ENCODE measurements at regions not wholly inside any gene's neighbourhood (a gene's known extent, or its start where the extent isn't known, plus 50 kb on each side); places are given as distances from the start of the nearest gene placed in this dataset.

DNA sequence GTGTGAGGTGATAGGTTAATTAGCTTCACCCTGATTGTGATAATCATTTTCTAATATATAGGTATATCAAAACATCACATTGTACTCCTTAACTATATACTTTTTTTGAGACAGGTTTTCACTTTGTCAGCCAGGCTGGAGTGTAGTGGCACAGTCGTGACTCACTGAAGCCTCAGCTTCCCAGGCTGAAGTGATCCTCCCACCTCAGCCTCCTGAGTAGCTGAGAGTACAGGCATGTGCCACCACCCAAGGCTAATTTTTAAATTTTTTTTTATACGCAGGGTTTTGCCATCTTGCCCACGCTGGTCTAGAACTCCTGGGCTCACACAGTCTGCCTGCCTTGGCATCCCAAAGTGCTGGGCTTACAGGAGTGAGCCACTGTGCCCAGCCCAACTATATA is 455.3 kb upstream of the MAF start:
- Histone ChIP-seq H3K23ac (ENCODE audit: low read length in 2 of 2) (no peak overlapping the region), H3K14ac (ENCODE audit: low read length in 2 of 2) (no peak overlapping the region), H3K79me1 (replicated peaks; ENCODE audit: low read length, poor library complexity, severe bottlenecking) (no peaks in the 10 kb centered on the region), H3K4me1 (ENCODE audit: control insufficient read depth, insufficient read depth, low read depth, low read length) (peaks cover 2% of the 10 kb centered on the region), H3K9me3 (ENCODE audit: control insufficient read depth, low read length) (no peaks in the 10 kb centered on the region), H3K36me3 (ENCODE audit: control insufficient read depth in 1 of 2, insufficient read depth in 2 of 2, low read depth in 1 of 2, low read length in 2 of 2) (no peaks in the 10 kb centered on the region), H2AFZ (ENCODE audit: low read depth, low read length) (no peak overlapping the region), H2AK5ac (ENCODE audit: low read length, severe bottlenecking) (no peak overlapping the region), H3K9ac (ENCODE audit: low read length) (no peak overlapping the region), H2BK120ac (ENCODE audit: low read depth, low read length) (no peak overlapping the region), H2BK15ac (ENCODE audit: low read depth, poor library complexity, severe bottlenecking) (no peak overlapping the region), H4K8ac (ENCODE audit: low read length) (no peak overlapping the region), H3K4me2 (ENCODE audit: low read length, poor library complexity, severe bottlenecking) (no peak overlapping the region), H3K4me3 (ENCODE audit: insufficient read depth in 1 of 2, low read depth in 1 of 2, low read length in 2 of 2) (no peak overlapping the region), H3K18ac (ENCODE audit: low read depth in 1 of 2, low read length in 2 of 2) (no peak overlapping the region), H2BK12ac (ENCODE audit: low read length in 2 of 2) (no peak overlapping the region), H4K91ac (ENCODE audit: low read length) (no peak overlapping the region), H3K27ac (ENCODE audit: low read length, poor library complexity, severe bottlenecking) (no peak overlapping the region), H3K4ac (ENCODE audit: low read depth in 1 of 2, low read length in 2 of 2) (no peak overlapping the region), H3K27me3 (ENCODE audit: control insufficient read depth in 1 of 2, insufficient read depth in 1 of 2, low read length in 2 of 2) (no peaks in the 10 kb centered on the region), H2BK5ac (ENCODE audit: low read depth, low read length, poor library complexity, severe bottlenecking) (no peak overlapping the region)
- 73% methylated on average over 3 of the region's 3 CpGs for WGBS
- no peak for DNase-seq

DNA sequence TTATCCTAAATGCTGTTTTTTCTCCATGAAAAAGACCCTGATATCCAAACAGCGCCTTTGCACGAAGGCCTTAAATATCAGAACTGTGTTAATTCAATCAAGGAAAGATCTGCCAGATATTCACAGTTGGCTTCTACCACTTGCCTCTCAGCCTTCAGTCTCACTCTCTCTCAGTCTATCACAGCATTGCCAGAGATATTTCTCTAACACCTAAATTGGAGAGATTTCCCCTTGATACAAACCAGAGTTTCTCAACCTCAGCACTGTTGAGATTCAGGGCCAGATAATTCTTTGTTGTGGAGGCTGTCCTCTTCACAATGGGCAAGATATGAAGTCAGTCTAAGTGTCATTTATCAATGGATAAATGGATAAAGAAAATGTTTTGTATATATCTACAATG is 454.1 kb upstream of the MAF start:
- Histone ChIP-seq H2BK12ac (ENCODE audit: low read length in 2 of 2) (no peak overlapping the region), H4K8ac (ENCODE audit: low read length) (no peak overlapping the region), H3K4me2 (ENCODE audit: low read length, poor library complexity, severe bottlenecking) (no peak overlapping the region), H3K18ac (ENCODE audit: low read depth in 1 of 2, low read length in 2 of 2) (no peak overlapping the region), H2BK15ac (ENCODE audit: low read depth, poor library complexity, severe bottlenecking) (no peak overlapping the region), H4K91ac (ENCODE audit: low read length) (no peak overlapping the region), H2AFZ (ENCODE audit: low read depth, low read length) (no peak overlapping the region), H3K4me1 (ENCODE audit: control insufficient read depth, insufficient read depth, low read depth, low read length) (peaks cover 2% of the 10 kb centered on the region), H2BK5ac (ENCODE audit: low read depth, low read length, poor library complexity, severe bottlenecking) (no peak overlapping the region), H3K23ac (ENCODE audit: low read length in 2 of 2) (no peak overlapping the region), H3K4ac (ENCODE audit: low read depth in 1 of 2, low read length in 2 of 2) (no peak overlapping the region), H3K79me1 (replicated peaks; ENCODE audit: low read length, poor library complexity, severe bottlenecking) (no peaks in the 10 kb centered on the region), H3K9me3 (ENCODE audit: control insufficient read depth, low read length) (no peaks in the 10 kb centered on the region), H3K27ac (ENCODE audit: low read length, poor library complexity, severe bottlenecking) (no peak overlapping the region), H3K4me3 (ENCODE audit: insufficient read depth in 1 of 2, low read depth in 1 of 2, low read length in 2 of 2) (no peak overlapping the region), H3K9ac (ENCODE audit: low read length) (no peak overlapping the region), H3K36me3 (ENCODE audit: control insufficient read depth in 1 of 2, insufficient read depth in 2 of 2, low read depth in 1 of 2, low read length in 2 of 2) (no peaks in the 10 kb centered on the region), H2AK5ac (ENCODE audit: low read length, severe bottlenecking) (no peak overlapping the region), H3K14ac (ENCODE audit: low read length in 2 of 2) (no peak overlapping the region), H2BK120ac (ENCODE audit: low read depth, low read length) (no peak overlapping the region), H3K27me3 (ENCODE audit: control insufficient read depth in 1 of 2, insufficient read depth in 1 of 2, low read length in 2 of 2) (no peaks in the 10 kb centered on the region)
- no peak for DNase-seq
- 73% methylated on average over 2 of the region's 2 CpGs for WGBS

DNA sequence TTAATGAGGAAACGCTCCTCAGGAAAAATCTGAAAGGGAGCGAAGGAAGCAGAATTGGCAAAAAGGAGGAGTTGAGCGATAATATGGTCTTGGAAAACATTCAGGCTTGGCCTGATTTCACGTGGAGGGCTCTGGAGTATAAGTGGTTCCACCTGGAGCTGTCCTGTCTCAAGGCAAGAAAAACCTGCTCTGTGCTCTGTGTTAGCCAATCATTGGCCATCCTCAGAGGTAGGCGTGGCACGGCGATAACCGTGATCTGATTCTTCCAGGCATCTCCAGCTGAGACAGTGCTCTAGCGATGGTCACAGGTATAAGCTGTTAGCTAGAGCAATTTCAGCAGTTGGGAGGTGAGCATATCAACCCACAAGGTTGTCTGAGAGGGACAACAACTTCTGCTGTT is 450.5 kb upstream of the MAF start:
- H3K36me3 ChIP-seq (ENCODE audit: control insufficient read depth in 1 of 2, insufficient read depth in 2 of 2, low read depth in 1 of 2, low read length in 2 of 2): no peaks in the 10 kb centered on the region
- H3K4me1 ChIP-seq (ENCODE audit: control insufficient read depth, insufficient read depth, low read depth, low read length): no peaks in the 10 kb centered on the region
- no peak overlapping the region for H3K14ac ChIP-seq (ENCODE audit: low read length in 2 of 2)
- peaks cover 0 to 14% of the 10 kb centered on the region in 2 experiments for H3K27me3 ChIP-seq (ENCODE audit: control insufficient read depth in 1 of 2, insufficient read depth in 1 of 2, low read length in 2 of 2)
- H3K9ac ChIP-seq (ENCODE audit: low read length): no peak overlapping the region
- DNase-seq: no peak
- no peak overlapping the region for H2BK5ac ChIP-seq (ENCODE audit: low read depth, low read length, poor library complexity, severe bottlenecking)
- H2BK12ac ChIP-seq (ENCODE audit: low read length in 2 of 2): no peak overlapping the region
- H3K4me3 ChIP-seq (ENCODE audit: insufficient read depth in 1 of 2, low read depth in 1 of 2, low read length in 2 of 2): no peak overlapping the region
- no peak overlapping the region for H3K4me2 ChIP-seq (ENCODE audit: low read length, poor library complexity, severe bottlenecking)
- no peak overlapping the region for H4K91ac ChIP-seq (ENCODE audit: low read length)
- H3K9me3 ChIP-seq (ENCODE audit: control insufficient read depth, low read length): no peaks in the 10 kb centered on the region
- H3K23ac ChIP-seq (ENCODE audit: low read length in 2 of 2): no peak overlapping the region
- no peak overlapping the region for H3K18ac ChIP-seq (ENCODE audit: low read depth in 1 of 2, low read length in 2 of 2)
- H3K27ac ChIP-seq (ENCODE audit: low read length, poor library complexity, severe bottlenecking): no peak overlapping the region
- H3K79me1 ChIP-seq (replicated peaks; ENCODE audit: low read length, poor library complexity, severe bottlenecking): no peaks in the 10 kb centered on the region
- 85% methylated on average over 9 of the region's 9 CpGs for WGBS
- H2AK5ac ChIP-seq (ENCODE audit: low read length, severe bottlenecking): no peak overlapping the region
- no peak overlapping the region for H2BK120ac ChIP-seq (ENCODE audit: low read depth, low read length)
- H2BK15ac ChIP-seq (ENCODE audit: low read depth, poor library complexity, severe bottlenecking): no peak overlapping the region
- no peak overlapping the region for H3K4ac ChIP-seq (ENCODE audit: low read depth in 1 of 2, low read length in 2 of 2)
- H4K8ac ChIP-seq (ENCODE audit: low read length): no peak overlapping the region
- H2AFZ ChIP-seq (ENCODE audit: low read depth, low read length): no peak overlapping the region

DNA sequence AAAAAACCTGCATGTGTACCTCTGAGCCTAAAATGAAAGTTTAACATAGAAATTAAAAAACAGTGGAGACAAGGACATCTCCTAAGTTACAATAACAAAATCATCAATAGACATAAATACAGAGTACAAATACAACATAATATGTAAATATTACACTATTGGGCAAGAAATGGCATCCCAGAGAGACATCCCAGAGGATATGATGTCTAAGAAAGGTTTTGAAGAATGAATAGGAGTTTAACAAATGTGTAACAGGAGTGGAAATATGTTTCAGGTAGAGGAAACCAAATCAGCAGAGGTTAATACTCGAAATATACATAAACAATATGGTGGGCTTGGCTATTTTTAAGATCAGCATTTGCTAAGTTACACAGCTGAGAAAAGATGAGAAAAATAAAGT is 447.7 kb upstream of the MAF start:
- H3K4me2 ChIP-seq (ENCODE audit: low read length, poor library complexity, severe bottlenecking): no peak overlapping the region
- no peaks in the 10 kb centered on the region for H3K36me3 ChIP-seq (ENCODE audit: control insufficient read depth in 1 of 2, insufficient read depth in 2 of 2, low read depth in 1 of 2, low read length in 2 of 2)
- no peaks in the 10 kb centered on the region for H3K9me3 ChIP-seq (ENCODE audit: control insufficient read depth, low read length)
- WGBS: 86% methylated on average over 1 of the region's 1 CpG
- H3K27me3 ChIP-seq (ENCODE audit: control insufficient read depth in 1 of 2, insufficient read depth in 1 of 2, low read length in 2 of 2): peaks cover 0 to 34% of the 10 kb centered on the region in 2 experiments
- H4K8ac ChIP-seq (ENCODE audit: low read length): no peak overlapping the region
- no peak overlapping the region for H3K23ac ChIP-seq (ENCODE audit: low read length in 2 of 2)
- H3K14ac ChIP-seq (ENCODE audit: low read length in 2 of 2): no peak overlapping the region
- H3K18ac ChIP-seq (ENCODE audit: low read depth in 1 of 2, low read length in 2 of 2): no peak overlapping the region
- H4K91ac ChIP-seq (ENCODE audit: low read length): no peak overlapping the region
- H2BK5ac ChIP-seq (ENCODE audit: low read depth, low read length, poor library complexity, severe bottlenecking): no peak overlapping the region
- no peaks in the 10 kb centered on the region for H3K4me1 ChIP-seq (ENCODE audit: control insufficient read depth, insufficient read depth, low read depth, low read length)
- H2BK12ac ChIP-seq (ENCODE audit: low read length in 2 of 2): no peak overlapping the region
- H2BK15ac ChIP-seq (ENCODE audit: low read depth, poor library complexity, severe bottlenecking): no peak overlapping the region
- no peak overlapping the region for H3K4me3 ChIP-seq (ENCODE audit: insufficient read depth in 1 of 2, low read depth in 1 of 2, low read length in 2 of 2)
- H3K79me1 ChIP-seq (replicated peaks; ENCODE audit: low read length, poor library complexity, severe bottlenecking): no peaks in the 10 kb centered on the region
- H3K4ac ChIP-seq (ENCODE audit: low read depth in 1 of 2, low read length in 2 of 2): no peak overlapping the region
- H2AK5ac ChIP-seq (ENCODE audit: low read length, severe bottlenecking): no peak overlapping the region
- no peak for DNase-seq
- H3K27ac ChIP-seq (ENCODE audit: low read length, poor library complexity, severe bottlenecking): no peak overlapping the region
- no peak overlapping the region for H3K9ac ChIP-seq (ENCODE audit: low read length)
- H2BK120ac ChIP-seq (ENCODE audit: low read depth, low read length): no peak overlapping the region
- H2AFZ ChIP-seq (ENCODE audit: low read depth, low read length): no peak overlapping the region
